AG09319 (cell line): ENCODE measurements at regions not wholly inside any gene's neighbourhood (a gene's known extent, or its start where the extent isn't known, plus 50 kb on each side); places are given as distances from the start of the nearest gene placed in this dataset.
"Not testable (repeated sequence)": the region's sequence is repeated elsewhere in the genome, so short reads cannot be mapped to it uniquely, and the experiment has no call there.

Source experiments
- DNase-seq: peaks from one replicate; pipeline ENCODE4 v3.0.0-alpha.2; 2010; ENCODE audit warnings: low read depth; ENCODE audit errors: extremely low read depth
- TF ChIP-seq, protein P1 (sequence below): IDR thresholded peaks from 2 replicates; pipeline ENCODE4 v1.5.1; 2011; ENCODE audit warnings: low read depth, mild to moderate bottlenecking, inconsistent platforms, low read length, moderate library complexity

DNA sequence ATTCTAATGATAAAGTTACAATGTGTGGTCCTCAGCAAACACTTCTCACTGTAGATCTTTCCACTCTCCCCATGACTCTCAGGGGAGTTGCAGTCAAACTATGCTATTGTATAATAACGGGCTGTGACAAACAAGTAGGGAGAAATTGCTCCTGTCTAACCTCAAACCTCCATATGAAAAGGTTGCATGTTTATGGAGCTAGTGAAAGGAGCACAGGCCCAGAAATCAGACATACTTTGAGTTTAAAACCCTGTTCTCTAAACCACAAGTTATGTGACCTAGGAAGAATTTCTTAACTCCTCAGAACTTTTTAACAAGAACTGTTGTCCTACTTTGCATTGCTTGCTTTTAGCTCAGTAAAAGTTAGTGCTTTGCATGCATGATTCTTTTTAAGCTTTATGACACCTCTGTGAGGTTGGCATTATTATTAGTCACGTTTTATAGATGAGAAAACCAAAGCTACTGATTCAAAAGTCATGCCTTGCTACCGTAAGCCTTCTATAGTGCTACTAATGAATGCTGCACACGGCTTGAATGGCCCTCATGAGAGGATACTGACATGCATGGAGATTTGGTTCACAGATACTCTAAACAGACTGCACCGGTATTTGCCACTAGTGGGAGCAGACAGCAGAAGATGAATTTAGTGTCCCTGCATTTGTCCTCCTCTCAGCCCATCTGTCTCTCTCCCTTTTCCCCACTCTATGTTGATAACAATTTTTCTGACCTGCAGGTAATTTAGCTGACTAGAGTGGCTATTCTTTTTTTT lies 129.5 kb upstream of the PCGF5 start:
- no peak for DNase-seq
- TF ChIP-seq, protein P1, sequence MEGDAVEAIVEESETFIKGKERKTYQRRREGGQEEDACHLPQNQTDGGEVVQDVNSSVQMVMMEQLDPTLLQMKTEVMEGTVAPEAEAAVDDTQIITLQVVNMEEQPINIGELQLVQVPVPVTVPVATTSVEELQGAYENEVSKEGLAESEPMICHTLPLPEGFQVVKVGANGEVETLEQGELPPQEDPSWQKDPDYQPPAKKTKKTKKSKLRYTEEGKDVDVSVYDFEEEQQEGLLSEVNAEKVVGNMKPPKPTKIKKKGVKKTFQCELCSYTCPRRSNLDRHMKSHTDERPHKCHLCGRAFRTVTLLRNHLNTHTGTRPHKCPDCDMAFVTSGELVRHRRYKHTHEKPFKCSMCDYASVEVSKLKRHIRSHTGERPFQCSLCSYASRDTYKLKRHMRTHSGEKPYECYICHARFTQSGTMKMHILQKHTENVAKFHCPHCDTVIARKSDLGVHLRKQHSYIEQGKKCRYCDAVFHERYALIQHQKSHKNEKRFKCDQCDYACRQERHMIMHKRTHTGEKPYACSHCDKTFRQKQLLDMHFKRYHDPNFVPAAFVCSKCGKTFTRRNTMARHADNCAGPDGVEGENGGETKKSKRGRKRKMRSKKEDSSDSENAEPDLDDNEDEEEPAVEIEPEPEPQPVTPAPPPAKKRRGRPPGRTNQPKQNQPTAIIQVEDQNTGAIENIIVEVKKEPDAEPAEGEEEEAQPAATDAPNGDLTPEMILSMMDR, result peak; percentile 26

DNA sequence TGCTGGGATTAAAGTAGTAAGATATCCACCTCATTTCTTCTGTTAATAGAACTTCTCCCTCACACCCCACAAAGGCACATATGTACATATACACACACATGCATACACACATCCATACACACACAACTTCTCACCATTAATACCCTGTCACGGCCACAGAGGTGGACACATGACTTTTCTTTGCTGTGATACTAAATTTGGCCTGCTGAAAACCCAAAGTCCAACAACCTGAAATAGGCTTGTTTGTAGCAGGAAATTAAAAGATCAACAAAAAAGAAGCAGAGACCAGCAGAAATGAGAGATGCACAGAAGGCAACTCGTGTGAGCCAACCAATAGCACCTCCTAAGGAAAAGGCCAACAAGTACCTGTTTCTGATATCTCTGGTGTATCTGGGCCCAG lies 128.7 kb upstream of the PCGF5 start:
- TF ChIP-seq, protein P1, result no peak
- DNase-seq, result no peak

DNA sequence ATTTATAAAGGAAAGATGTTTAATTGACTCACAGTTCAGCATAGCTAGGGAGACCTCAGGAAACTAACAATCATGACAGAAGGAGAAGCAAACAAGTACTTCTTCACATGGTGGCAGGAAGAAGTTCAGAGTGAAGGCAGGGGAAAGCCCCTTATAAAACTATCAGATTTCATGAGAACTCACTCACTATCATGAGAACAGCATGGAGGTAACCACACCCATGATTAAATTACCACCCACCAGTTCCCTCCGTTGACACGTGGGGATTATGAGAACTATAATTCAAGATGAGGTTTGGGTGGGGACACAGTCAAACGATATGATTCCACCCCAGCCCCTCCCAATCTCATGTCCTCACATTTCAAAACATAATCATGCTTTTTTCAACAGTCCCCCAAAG lies 124.2 kb upstream of the PCGF5 start:
- no peak for DNase-seq
- TF ChIP-seq, protein P1, result no peak

DNA sequence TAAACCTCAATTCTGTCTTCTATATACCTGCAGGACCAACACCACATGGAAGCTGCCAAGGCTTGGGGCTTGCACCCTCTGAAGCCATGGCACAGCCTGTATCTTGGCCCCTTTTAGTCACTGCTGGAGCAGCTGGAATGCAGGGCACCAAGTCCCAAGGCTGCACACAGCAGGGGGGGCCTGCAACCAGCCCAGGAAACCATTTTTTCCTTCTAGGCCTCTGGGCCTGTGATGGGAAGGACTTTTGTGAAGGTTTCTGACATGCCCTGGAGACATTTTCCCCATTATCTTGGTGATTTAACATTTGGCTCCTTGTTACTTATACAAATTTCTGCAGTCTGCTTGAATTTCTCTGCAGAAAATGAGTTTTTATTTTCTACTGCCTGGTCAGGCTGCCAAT lies 123.2 kb upstream of the PCGF5 start:
- no peak for DNase-seq
- TF ChIP-seq, protein P1, result no peak

DNA sequence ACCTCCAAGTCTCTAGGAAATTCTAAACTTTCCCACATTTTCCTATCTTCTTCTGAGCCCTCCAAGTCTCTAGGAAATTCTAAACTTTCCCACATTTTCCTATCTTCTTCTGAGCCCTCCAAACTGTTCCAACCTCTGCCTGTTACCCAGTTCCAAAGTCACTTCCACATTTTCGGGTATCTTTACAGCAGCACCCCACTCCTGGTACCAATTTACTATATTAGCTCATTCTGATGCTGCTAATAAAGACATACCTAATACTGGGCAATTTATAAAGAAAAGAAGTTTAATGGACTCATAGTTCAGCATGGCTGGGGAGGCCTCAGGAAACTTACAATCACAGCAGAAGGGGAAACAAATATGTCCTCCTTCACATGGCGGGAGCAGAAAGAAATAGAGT lies 122.4 kb upstream of the PCGF5 start:
- not testable (repeated sequence) for DNase-seq

DNA sequence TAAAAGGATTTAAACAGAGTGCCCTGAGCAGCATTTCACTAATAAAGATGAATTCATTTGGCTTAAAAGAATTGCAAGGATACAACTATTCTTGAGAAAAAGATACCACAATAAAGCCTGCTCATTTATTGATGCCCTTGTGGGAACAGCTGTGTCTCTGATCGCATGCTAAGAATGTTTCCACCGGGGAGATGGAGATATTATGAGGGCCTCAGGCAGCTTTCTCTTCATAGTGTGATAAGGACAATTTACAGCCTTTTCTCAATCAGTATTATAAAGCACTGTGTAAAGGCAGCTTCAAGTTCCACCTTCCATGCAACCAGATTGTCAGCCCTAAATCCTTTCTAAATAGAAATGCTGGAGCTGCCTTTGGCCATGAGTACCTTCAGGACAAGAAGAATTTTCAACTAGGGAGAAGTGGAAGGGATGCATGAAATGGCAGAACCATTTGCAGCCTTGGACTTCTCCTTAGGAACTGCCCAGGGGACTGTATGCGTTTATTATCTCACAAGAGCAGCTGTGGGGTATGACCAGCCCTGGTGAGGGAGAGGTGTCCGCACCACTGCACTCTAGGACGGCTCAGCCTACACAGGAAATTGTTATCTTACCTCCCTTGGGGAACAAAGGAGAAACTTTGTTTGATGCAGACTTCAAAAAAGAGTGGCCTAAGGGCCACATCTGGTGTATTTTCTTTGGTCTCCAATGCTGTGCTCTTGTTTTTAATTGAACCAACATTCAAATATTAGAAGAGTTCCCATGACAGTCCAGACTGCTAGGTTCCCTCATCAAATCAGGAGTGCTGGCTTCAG lies 116.9 kb upstream of the PCGF5 start:
- TF ChIP-seq, protein P1, result no peak
- DNase-seq, result no peak

DNA sequence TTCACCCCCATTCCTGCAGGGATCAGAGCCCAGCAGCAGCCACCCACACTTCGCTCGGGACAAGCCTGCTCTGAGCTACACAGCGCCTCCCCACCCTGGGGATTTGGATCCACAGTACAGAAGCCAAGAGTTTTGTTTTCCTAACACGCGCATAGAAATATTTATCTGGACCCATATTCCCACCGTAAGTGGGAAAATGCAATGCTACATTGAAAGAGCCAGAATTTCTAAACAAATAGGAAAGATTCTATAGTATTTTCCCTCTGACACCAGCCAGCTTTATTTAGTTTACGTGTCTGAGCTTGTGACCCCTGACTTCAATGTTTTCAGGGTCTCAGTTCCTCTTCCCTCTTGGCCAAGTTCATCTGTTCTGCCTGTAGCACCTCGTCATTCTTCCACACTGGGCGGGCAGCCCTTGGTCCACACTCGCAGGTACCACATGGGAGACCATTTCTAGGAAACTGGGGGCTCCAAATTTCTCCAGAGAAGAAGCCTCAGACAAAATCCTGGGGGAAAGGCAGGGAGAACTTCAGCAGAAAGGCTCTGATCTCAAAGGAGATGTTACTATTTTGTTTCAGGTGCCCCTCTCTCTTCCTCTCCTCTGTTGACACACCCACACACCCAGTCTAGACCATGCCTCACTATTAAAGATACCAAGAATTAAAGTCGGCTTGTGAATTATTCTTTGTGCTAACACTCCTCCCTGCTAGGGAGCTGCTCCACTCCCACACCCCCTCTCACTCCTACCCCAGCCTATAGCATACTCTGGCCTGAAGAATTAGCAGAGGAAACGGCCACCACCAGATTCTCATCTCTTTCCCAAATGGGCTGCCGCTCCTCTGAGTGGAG lies 116.0 kb upstream of the PCGF5 start:
- DNase-seq, result no peak
- TF ChIP-seq, protein P1, result no peak
